GM12891 (cell line): ENCODE measurements at regions not wholly inside any gene's neighbourhood (a gene's known extent, or its start where the extent isn't known, plus 50 kb on each side); places are given as distances from the start of the nearest gene placed in this dataset.
A peak's percentile ranks its signal among the peaks of the same experiment; 100 is the strongest.
"Not testable (repeated sequence)": the region's sequence is repeated elsewhere in the genome, so short reads cannot be mapped to it uniquely, and the experiment has no call there.

ENCODE experiments used
- DNase-seq: peaks from one replicate; pipeline ENCODE4 v3.0.0; 2011; ENCODE audit warnings: low spot score; ENCODE audit not compliant: insufficient read length
- FAIRE-seq: peaks from 2 replicates; lab custom pipeline; 2011; peaks lifted over from hg19 to GRCh38; lab: Jason Lieb, UNC
- PAX5 ChIP-seq: IDR thresholded peaks from 2 replicates; pipeline ENCODE4 v1.6.1; 2011; ENCODE audit warnings: low read length, moderate library complexity, mild to moderate bottlenecking; ENCODE audit not compliant: insufficient read depth, severe bottlenecking
- POLR2A ChIP-seq: IDR thresholded peaks from 2 replicates; pipeline ENCODE4 v1.6.1; 2011; ENCODE audit warnings: low read depth, low read length, control low read depth
- POLR2AphosphoS5 ChIP-seq: IDR thresholded peaks from 2 replicates; pipeline ENCODE4 v1.6.1; 2011; ENCODE audit warnings: low read depth, low read length, control low read depth
- POU2F2 ChIP-seq: IDR thresholded peaks from 2 replicates; pipeline ENCODE4 v1.6.1; 2011; ENCODE audit warnings: low read depth, mild to moderate bottlenecking, control low read depth, low read length, moderate library complexity
- SPI1 ChIP-seq: IDR thresholded peaks from 2 replicates; pipeline ENCODE4 v1.6.1; 2011; ENCODE audit warnings: low read depth, low read length, control low read depth
- TAF1 ChIP-seq: IDR thresholded peaks from 2 replicates; pipeline ENCODE4 v1.6.1; 2011; ENCODE audit warnings: low read depth, low read length, control low read depth

GRCh38 chr4:169934794-169935429, 91.3 kb downstream of the MFAP3L start:
- FAIRE-seq, result no peak
- no peak for DNase-seq
- TF ChIP-seq POU2F2, result no peak
- no peak for TF ChIP-seq POLR2A
- no peak for TF ChIP-seq TAF1
- TF ChIP-seq PAX5, result no peak
- TF ChIP-seq SPI1, result no peak
- TF ChIP-seq POLR2AphosphoS5, result no peak

GRCh38 chr4:169933531-169933930, 92.7 kb downstream of the MFAP3L start:
- TF ChIP-seq POU2F2, result no peak
- no peak for TF ChIP-seq POLR2A
- no peak for TF ChIP-seq PAX5
- TF ChIP-seq SPI1, result no peak
- no peak for TF ChIP-seq POLR2AphosphoS5
- no peak for TF ChIP-seq TAF1
- DNase-seq (no peak), FAIRE-seq (no peak)

- DNase-seq (no peak), FAIRE-seq (no peak)
- TF ChIP-seq PAX5 (no peak), SPI1 (no peak), POU2F2 (no peak), TAF1 (no peak), POLR2AphosphoS5 (no peak), POLR2A (no peak)
Observed at GRCh38 chr4:169931964-169932363, 94.2 kb downstream of the MFAP3L start.

- FAIRE-seq, DNase-seq: not testable (repeated sequence)
Observed at GRCh38 chr4:169930755-169931154, 95.4 kb downstream of the MFAP3L start.

GRCh38 chr4:169927280-169927679, 98.9 kb downstream of the MFAP3L start:
- DNase-seq (no peak), FAIRE-seq (no peak)
- no peak for TF ChIP-seq TAF1
- TF ChIP-seq SPI1, result no peak
- TF ChIP-seq POLR2AphosphoS5, result no peak
- no peak for TF ChIP-seq POLR2A
- no peak for TF ChIP-seq PAX5
- no peak for TF ChIP-seq POU2F2

DNA sequence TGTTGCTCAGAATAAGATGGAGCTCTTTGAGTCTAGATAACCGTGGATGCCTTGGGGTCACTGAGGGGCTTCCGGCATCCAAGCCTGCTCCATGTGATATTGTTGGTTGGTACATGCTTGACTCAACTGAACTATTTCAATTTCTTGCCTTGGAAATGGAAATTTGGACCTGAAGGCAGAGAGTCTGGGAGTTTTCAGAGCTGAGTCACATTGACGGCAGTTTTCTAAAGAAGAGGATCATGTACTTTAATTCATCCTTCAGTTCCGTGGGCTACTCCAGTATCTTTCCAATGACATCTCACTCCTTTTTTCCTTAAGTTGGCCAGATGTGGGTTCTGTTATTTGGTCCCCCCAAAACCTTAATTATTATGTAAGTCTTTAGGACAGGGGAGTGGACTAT, 100.5 kb downstream of the MFAP3L start:
- DNase-seq, result no peak
- no peak for TF ChIP-seq SPI1
- TF ChIP-seq PAX5, result no peak
- TF ChIP-seq POU2F2, result no peak
- TF ChIP-seq TAF1, result no peak
- TF ChIP-seq POLR2A, result no peak
- TF ChIP-seq POLR2AphosphoS5, result no peak
- FAIRE-seq, result no peak

- FAIRE-seq, result no peak
- DNase-seq, result no peak
- TF ChIP-seq PAX5, result no peak
- TF ChIP-seq POU2F2, result no peak
- no peak for TF ChIP-seq TAF1
- no peak for TF ChIP-seq SPI1
- no peak for TF ChIP-seq POLR2AphosphoS5
- no peak for TF ChIP-seq POLR2A
Observed at GRCh38 chr4:169922632-169923276, 103.4 kb downstream of the MFAP3L start.

DNA sequence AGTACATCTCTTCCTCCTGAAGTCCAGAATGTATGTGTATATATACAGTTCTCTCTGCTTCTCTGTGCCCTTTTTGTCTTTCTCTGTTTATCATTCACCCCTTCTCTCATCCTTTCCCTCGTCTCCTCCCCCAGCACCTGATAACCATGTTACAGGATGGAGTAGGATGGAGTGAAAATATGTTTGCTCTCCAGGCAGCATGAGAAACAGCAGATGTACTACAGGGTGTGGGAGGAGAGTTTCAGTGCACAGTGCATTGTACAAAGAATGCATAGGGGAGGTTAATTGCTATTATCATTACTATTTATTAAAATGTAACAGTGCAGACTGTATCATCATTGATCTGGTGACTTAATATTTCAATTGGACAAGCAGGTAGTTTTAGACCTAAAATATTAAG, 104.5 kb downstream of the MFAP3L start:
- FAIRE-seq, result peak; percentile 9
- TF ChIP-seq SPI1 (no peak), PAX5 (no peak), POLR2AphosphoS5 (no peak)
- no peak for DNase-seq

DNA sequence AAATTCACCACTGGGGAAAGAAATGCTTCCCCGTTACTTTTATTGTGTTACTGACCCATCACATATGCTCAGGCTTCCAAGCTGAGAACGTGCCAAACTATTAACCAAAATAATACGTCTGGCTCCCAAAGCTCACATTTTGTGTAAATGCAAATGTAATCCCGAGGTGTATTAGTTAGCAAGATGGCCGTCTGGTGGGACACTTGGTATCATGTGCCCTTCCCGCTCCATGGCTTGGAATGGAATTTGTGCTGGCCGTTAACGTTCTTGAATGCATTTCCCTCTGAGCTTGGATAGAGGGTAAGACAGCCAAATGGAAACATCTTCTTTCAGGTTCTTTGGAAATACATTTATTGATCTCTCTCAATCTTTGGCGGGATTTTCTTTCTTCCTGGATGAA, 105.0 kb downstream of the MFAP3L start:
- no peak for DNase-seq
- TF ChIP-seq POLR2A (no peak), POLR2AphosphoS5 (no peak), POU2F2 (no peak), SPI1 (no peak), TAF1 (no peak), PAX5 (no peak)
- FAIRE-seq, result no peak

DNA sequence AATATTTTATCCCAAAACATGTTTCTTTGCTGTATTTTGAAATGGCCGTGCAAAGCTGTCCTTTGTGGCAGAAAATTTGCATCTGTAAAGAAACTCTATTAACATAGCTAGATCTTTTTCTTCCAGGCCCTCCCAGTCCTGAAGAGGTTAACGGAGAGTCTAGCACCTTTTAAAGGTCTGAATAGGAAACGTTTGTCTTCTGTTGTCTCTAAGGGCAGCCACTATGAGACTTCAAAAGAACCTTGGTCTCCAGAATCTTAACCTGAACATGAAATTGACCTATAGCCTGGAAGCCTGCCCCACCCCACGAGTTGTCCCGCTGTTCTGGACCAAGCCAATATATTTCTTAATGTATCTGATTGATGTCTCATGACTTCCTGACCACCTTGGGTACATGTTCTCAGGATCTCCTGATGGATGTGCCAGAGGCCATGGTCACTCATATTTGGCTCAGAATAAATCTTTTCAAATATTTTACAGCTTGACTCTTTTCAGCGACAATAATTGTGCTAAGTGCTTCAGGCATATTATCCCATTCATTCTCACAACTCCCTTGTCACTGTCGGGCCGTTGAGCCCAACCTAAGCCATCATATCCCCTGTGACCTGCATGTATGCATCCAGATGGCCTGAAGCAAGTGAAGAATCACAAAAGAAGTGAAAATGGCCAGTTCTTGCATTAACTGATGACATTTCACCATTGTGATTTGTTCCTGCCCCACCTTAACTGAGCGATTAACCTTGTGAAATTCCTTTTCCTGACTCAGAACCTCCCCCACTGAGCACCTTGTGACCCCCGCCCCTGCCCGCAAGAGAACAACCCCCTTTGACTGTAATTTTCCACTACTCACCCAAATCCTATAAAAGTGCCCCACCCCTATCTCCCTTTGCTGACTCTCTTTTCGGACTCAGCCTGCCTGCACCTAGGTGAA, 106.7 kb downstream of the MFAP3L start:
- FAIRE-seq, DNase-seq: not testable (repeated sequence)
